Thymus (tissue), 11 donors: ENCODE measurements at regions not wholly inside any gene's neighbourhood (a gene's known extent, or its start where the extent isn't known, plus 50 kb on each side); places are given as distances from the start of the nearest gene placed in this dataset.

Experiments used
- DNase-seq, 9 donors: peaks; one replicate each; pipeline ENCODE4 v3.0.0-alpha.2; 2013; ENCODE audit warnings: low spot score in 9 of 9, low read depth in 6 of 9, missing footprints in 1 of 9
- H3K27ac ChIP-seq, 2 donors: one replicate each; pipeline ENCODE4 v1.5.1; 2013; ENCODE audit warnings: control low read depth in 1 of 2, low read depth in 1 of 2, low read length in 1 of 2, mild to moderate bottlenecking in 1 of 2, moderate library complexity in 1 of 2
- H3K27me3 ChIP-seq, 2 donors: one replicate each; pipeline ENCODE4 v1.5.1; 2013; ENCODE audit warnings: low read length in 1 of 2; ENCODE audit not compliant: control insufficient read depth in 2 of 2, insufficient read depth in 1 of 2
- H3K36me3 ChIP-seq, 2 donors: one replicate each; pipeline ENCODE4 v1.5.1; 2013; ENCODE audit warnings: low read length in 1 of 2, mild to moderate bottlenecking in 1 of 2, moderate library complexity in 1 of 2; ENCODE audit not compliant: control insufficient read depth in 2 of 2, insufficient read depth in 2 of 2
- H3K4me1 ChIP-seq, 2 donors: one replicate each; pipeline ENCODE4 v1.5.1; 2013; ENCODE audit warnings: low read length in 2 of 2; ENCODE audit not compliant: control insufficient read depth in 2 of 2, insufficient read depth in 2 of 2
- H3K4me3 ChIP-seq, 2 donors: one replicate each; pipeline ENCODE4 v1.5.1; 2013; ENCODE audit warnings: low read length in 2 of 2, control low read depth in 1 of 2, mild to moderate bottlenecking in 1 of 2
- H3K9me3 ChIP-seq, 2 donors: one replicate each; pipeline ENCODE4 v1.5.1; 2013; ENCODE audit warnings: low read length in 1 of 2, mild to moderate bottlenecking in 1 of 2; ENCODE audit not compliant: control insufficient read depth in 2 of 2, insufficient read depth in 1 of 2
- WGBS: extraction: QIAGEN DNeasy Blood & Tissue Kit; methylation state at CpG from one replicate; pipeline ENCODE4 v1.1.7; 2013; 5-methylcytosine and 5-hydroxymethylcytosine counted together
- donor health status: healthy.

DNA sequence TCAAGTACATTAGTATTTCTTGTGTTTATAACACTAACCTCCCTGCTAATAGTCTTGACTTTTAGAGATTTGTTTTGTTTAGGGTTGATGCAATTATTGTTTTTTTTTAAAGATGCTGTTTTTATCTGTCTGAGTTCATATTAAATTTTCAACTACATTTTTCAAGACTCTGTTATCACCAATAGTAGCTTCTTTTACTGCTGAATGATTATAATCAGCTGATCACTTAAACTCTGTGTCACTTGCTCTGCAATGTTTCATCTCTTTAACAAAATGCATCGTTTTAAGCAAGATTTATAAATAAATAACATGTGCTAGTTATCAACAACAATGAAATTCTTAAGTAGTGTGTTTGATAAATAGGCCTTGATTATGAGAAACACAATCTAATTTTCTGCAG lies 920.9 kb upstream of the PCDH20 start:
- no peak overlapping the region for H3K27ac ChIP-seq
- H3K4me1 ChIP-seq = no peaks in the 10 kb centered on the region
- no peaks in the 10 kb centered on the region for H3K27me3 ChIP-seq
- H3K4me3 ChIP-seq = no peak overlapping the region
- no peaks in the 10 kb centered on the region for H3K36me3 ChIP-seq
- no peaks in the 10 kb centered on the region for H3K9me3 ChIP-seq
- WGBS = 83% methylated on average over 1 of the region's 1 CpG
- DNase-seq = no peak

DNA sequence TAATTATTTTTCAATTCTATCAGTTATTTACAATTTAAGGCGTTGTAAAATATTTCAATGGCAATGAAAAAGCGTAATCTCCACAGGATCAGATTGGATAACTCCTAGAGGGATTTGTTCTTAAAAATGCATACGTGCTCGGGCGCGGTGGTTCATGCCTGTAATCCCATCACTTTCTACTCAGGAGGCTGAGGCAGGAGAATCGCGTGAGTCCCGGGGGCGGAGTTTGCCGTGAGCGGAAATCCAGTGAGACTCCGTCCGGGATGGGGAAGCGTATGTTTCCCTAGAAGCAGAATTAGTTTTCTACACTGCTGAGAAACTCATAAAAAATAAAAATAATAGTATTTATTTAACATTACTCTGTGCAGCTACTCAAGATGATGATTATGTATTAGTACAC lies 917.8 kb upstream of the PCDH20 start:
- Histone ChIP-seq H3K27me3 (no peaks in the 10 kb centered on the region), H3K36me3 (no peaks in the 10 kb centered on the region), H3K4me1 (no peaks in the 10 kb centered on the region), H3K9me3 (no peaks in the 10 kb centered on the region), H3K4me3 (no peak overlapping the region), H3K27ac (no peak overlapping the region)
- 98% methylated on average over 15 of the region's 15 CpGs for WGBS
- DNase-seq = no peak

DNA sequence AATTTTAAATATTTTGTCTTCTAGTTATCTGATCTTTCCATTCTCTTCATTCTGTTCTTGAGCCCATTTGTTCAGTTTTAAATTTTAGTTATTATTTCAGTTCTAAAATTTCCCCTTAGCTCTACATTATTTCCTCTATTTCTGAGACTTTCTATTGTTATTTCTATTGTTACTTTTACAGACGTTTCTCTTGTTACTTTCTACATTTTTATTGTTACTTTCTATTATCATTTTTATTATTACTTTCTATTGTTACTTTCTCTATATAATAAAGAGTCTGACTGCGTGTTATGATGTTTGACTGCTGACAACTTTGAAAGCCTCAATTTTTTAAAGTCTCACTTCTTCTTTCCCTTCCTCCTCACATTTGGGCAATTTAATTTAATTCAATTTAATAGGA lies 915.7 kb upstream of the PCDH20 start:
- H3K4me3 ChIP-seq = no peak overlapping the region
- H3K9me3 ChIP-seq = no peaks in the 10 kb centered on the region
- WGBS = 91% methylated on average over 2 of the region's 2 CpGs
- H3K4me1 ChIP-seq = no peaks in the 10 kb centered on the region
- no peaks in the 10 kb centered on the region for H3K27me3 ChIP-seq
- no peak for DNase-seq
- H3K27ac ChIP-seq = no peak overlapping the region
- H3K36me3 ChIP-seq = no peaks in the 10 kb centered on the region

GRCh38 chr13:62327367-62327766 lies 911.7 kb upstream of the PCDH20 start:
- Histone ChIP-seq H3K27me3 (no peaks in the 10 kb centered on the region), H3K27ac (no peak overlapping the region), H3K9me3 (no peaks in the 10 kb centered on the region), H3K4me3 (no peak overlapping the region), H3K36me3 (no peaks in the 10 kb centered on the region), H3K4me1 (no peaks in the 10 kb centered on the region)
- 91% methylated on average over 3 of the region's 3 CpGs for WGBS
- DNase-seq = no peak

GRCh38 chr13:62324842-62325241 lies 909.2 kb upstream of the PCDH20 start:
- Histone ChIP-seq H3K36me3 (no peaks in the 10 kb centered on the region), H3K27ac (no peak overlapping the region), H3K27me3 (no peaks in the 10 kb centered on the region), H3K4me1 (no peaks in the 10 kb centered on the region), H3K4me3 (no peak overlapping the region), H3K9me3 (no peaks in the 10 kb centered on the region)
- DNase-seq = no peak
- 66% methylated on average over 1 of the region's 1 CpG for WGBS

DNA sequence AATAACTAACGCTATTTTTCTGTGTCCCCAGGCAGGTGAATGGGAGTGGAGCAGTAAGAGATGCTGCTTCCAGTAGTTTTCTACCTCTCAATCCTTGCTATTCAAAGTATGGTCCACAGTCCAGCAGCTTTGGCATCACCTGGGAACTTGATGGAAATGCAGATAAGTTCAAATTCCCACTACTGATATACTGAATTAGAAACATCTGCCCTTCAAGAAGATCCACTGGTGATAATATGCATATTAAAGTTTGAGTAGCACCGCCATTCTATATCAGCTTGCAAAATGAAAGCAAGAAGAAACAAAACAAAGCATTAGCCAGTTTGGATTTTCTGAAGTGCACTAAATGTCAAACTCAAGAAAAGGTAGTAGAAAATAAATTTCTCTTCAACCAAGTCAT lies 906.2 kb upstream of the PCDH20 start:
- Histone ChIP-seq H3K4me1 (no peaks in the 10 kb centered on the region), H3K27ac (no peak overlapping the region), H3K36me3 (no peaks in the 10 kb centered on the region), H3K27me3 (no peaks in the 10 kb centered on the region), H3K9me3 (no peaks in the 10 kb centered on the region), H3K4me3 (no peak overlapping the region)
- no peak for DNase-seq
- WGBS = 95% methylated on average over 2 of the region's 2 CpGs

GRCh38 chr13:62321139-62321538 lies 905.5 kb upstream of the PCDH20 start:
- no peaks in the 10 kb centered on the region for H3K36me3 ChIP-seq
- 25% methylated on average over 1 of the region's 1 CpG for WGBS

GRCh38 chr13:62320129-62321108 lies 904.8 kb upstream of the PCDH20 start:
- Histone ChIP-seq H3K27ac (no peak overlapping the region), H3K4me1 (no peaks in the 10 kb centered on the region), H3K9me3 (no peaks in the 10 kb centered on the region), H3K36me3 (no peaks in the 10 kb centered on the region), H3K27me3 (no peaks in the 10 kb centered on the region), H3K4me3 (no peak overlapping the region)
- WGBS = 77% methylated on average over 4 of the region's 4 CpGs
- peak in 1 of 9 donors; percentile 8 for DNase-seq

More at GRCh38 chr13:62321139-62321538, 905.5 kb upstream of the PCDH20 start:
- Histone ChIP-seq H3K27ac (no peak overlapping the region), H3K27me3 (no peaks in the 10 kb centered on the region), H3K9me3 (no peaks in the 10 kb centered on the region), H3K4me1 (no peaks in the 10 kb centered on the region), H3K4me3 (no peak overlapping the region)
- no peak for DNase-seq

DNA sequence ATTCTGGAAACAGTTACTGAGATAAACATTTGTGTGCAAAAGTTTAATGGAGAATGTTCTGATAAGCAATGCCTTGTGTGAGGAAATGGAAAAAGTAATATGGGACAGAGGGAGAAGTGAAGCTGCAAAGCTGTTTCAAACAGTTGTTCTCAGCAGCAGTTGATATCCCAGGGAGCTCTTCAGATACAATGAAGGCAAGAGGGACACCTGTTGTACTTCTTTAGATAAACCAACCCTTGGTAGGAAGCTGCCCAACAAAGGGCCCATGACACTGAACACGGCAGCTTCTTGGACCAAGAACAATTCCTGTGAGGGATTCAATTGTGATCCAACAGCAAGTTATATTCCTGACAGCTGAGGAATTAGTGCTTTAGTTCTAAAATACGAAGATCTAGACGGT lies 894.3 kb upstream of the PCDH20 start:
- H3K9me3 ChIP-seq = no peaks in the 10 kb centered on the region
- H3K27ac ChIP-seq = no peak overlapping the region
- no peaks in the 10 kb centered on the region for H3K4me1 ChIP-seq
- no peaks in the 10 kb centered on the region for H3K36me3 ChIP-seq
- no peaks in the 10 kb centered on the region for H3K27me3 ChIP-seq
- WGBS = 93% methylated on average over 3 of the region's 3 CpGs
- DNase-seq = no peak
- no peak overlapping the region for H3K4me3 ChIP-seq
